Retina (tissue), 1 donor: ENCODE measurements at regions not wholly inside any gene's neighbourhood (a gene's known extent, or its start where the extent isn't known, plus 50 kb on each side); places are given as distances from the start of the nearest gene placed in this dataset.
A peak's percentile ranks its signal among the peaks of the same experiment; 100 is the strongest.

Experiments used
- DNase-seq: peaks from one replicate; pipeline ENCODE4 v3.0.0-alpha.2; 2016

DNA sequence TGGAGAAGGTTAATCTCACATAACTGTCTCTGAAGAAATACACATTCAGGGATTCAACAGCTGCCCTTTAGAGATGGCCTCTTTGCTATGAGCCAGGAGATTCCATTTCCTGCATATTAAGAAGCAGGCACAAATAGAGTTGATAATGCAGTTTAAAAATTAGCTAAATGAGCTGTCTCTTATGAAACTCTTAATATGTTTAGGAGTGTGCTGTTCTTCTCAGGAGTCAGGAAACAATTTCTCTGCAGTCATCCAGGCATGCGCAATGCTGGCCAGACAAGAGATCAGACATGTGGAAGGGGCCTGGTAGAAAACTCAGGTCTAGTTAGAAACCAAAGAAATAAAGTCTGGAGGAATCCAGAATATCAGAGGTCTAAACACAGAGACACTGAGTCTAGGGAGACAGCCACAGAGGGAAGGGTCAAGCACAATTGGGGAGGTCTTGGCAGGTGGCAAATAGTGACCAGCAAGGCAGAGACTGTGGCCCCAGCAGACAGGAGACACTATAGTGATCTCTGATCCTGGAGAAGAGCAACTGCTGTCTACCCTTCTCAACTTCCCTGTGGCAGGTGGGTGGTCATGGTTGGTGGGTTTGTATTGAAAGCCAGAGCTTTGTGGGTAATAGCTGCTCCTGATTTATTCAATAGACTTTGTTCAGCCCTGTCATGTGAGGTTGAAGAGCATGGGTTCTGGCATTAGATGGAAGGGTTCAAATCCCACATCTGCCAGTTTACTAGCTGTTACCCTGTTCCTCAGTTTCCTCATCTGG, 185.8 kb upstream of the RMST start:
- DNase-seq, result no peak

DNA sequence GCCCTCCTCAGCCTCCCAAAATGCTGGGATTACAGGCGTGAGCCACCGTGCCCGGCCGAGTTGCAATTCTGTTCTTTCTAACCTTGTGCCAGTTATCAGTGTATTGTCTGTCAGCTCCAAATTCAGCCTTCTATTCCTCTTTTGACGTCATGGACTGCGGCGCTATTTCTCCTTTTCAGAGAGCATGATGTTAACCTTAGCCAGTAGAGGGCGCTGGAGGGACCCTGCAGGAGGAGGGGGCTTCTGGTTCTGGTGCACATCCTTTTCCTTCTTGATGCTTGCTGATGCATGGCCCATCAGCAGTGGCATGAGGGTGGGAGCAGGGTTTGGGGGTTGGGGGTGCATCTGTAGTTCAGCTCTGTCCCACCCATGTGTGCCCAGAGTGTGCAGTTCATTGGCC, 179.3 kb upstream of the RMST start:
- DNase-seq, result no peak

DNA sequence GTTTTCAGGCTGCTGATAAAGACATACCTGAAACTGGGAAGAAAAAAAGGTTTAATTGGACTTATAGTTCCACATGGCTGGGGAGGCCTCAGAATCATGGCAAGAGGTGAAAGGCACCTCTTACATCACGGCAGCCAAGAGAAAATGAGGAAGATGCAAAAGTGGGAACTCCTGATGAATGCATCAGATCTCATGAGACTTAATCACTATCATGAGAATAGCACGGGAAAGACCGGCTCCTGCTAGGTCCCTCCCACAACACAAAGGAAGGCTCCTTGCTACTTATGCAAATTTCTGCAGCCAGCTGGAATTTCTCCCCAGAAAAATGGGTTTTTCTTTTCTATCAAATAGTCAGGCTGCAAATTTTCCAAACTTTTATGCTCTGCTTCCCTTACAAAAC, 174.1 kb upstream of the RMST start:
- DNase-seq, result no peak

DNA sequence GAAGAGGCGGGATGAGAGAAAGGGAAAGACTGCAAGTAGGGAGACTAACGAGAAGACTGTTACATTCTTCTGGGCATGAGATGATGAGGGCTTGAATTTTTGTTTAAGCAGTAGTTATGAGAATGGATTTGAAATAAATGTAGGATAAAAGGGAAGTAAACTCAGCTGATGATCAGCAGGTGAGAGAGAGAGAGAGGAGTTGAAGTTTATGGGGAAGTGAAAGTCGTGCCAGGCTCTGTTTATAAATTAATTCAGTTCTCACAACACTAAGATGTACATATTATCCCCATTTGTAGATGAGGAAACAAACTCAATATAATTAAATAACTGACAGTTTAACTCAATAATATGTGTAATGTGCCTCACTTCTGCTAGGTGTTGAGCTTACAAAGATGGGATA, 170.0 kb upstream of the RMST start:
- DNase-seq, result no peak

DNA sequence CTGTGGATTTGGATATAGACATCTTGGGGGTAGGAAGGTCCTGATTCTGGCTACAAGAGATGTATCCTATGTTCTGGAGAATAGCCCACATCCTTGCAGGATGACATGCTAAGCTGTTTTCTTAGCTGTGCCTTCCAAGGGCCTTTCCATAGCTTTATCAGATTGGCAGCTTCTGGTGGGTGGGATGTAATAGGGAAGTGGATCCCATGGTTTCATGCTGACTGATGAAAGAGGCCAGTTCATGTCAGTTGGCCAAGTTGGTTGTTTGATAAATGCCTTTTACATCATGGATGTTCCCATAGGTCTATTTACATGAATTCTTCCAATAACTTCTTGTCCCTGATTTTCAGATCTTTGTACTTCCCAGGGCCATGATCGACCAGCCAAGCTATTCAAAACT, 169.1 kb upstream of the RMST start:
- no peak for DNase-seq

DNA sequence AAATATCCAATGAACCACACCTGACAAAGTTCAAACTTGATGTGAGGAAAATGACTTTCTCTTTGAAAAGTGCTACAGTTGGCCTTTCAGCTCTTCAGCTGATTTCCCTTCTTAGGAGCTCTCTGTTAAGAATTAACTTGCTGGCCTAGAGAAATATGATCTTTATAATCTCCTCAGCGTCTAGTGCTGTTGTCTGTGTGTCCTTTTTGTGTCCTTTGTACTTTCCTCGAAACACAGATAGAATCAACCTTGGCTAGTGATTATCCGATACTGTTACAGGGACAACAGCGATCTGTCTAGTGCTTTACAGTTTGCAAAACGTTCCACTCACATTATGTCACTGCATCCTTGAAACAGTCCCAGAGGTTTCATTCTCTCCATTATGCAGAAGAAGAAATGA, 162.8 kb upstream of the RMST start:
- no peak for DNase-seq

DNA sequence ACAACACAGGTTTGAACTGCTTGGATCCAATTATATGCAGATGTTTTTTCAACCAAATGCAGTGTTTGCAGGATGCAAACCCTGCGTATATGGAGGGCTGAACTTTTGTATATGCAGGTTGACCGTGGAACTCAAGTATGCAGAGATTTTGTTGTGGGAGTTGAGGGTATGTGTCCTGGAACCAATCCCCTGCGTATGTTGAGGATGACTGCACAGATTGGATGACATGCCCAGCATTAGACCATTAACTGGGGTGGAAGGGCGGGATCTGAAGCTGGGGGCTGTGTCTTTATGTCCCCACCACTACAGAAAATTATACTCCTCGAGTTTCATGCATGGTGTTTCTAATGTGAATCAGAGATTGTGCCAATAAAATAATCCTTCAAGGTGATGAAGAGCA, 162.2 kb upstream of the RMST start:
- no peak for DNase-seq

DNA sequence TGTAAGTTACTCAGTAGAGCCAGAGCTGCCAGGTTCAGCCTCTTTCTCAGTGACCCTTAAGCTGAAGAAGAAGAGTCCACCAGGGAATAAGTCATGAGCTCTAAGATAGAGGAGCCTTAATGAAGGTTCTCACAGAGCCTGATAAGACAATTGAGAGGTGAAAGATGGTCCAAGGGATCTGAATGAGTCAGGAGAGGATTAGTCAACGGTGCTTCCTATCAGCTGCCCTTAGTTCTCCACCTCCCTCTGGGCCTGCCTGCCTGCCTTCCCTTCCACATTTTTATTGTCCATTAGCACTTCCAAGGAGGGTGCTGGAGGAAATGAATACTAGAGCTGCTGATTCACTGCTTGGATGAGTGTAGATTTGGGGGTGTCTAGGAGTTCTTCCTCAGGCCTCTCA, 161.7 kb upstream of the RMST start:
- no peak for DNase-seq

DNA sequence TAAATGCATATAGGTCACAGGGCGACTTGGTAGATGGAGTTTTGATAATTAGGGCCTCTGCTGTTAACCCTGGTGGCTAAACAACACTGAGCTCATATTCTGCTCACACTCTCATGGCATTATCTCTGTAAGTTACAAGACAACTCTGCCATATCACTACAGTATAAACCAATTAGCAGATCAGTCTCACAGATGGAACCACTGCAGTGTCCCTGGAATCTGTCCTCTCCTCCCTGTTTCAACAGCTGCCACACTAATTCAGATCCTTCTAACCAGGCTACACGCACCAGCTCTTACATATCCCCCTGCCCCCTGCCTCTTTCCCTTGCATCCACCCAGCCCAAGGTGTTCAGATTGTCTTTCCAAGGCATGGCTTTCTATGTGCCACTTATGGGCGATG, 161.0 kb upstream of the RMST start:
- DNase-seq, result no peak

DNA sequence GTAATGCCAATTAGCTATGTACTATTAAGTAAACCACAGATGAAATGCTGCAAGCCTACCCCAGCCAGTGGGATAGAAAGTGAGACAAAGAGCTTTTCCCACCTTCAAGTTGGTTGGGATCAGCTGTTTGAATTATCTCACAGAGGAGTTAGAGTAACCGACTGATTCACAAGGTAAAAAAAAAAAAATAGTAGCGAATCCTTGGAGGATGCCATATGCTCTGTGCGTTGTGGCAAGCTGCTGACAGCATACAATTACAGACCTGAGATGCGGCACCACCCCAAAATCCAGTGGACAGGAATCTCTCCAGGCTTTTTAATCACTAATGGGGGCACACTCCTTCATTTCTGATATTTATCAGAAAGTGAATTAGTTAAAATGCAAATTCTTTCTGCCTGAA, 157.0 kb upstream of the RMST start:
- DNase-seq, result no peak

DNA sequence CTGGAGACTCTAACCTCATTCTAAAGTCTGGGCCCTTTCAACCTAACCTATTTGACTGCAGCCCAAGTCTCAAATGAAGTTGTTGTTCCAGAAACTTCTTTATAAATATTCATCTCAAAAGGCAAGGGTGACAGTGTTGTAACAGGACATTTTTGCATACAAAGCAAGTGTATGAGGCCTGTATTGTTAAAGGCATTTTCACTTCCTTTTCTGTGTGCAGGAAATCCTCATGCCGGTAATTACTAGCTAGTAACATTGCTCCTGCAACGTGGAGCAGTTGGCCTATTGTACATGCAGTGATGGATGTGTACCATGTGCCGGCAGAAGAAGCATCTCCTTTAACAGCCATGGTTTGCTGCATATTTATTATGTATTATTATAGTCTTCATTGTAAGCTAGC, 156.5 kb upstream of the RMST start:
- DNase-seq, result no peak

DNA sequence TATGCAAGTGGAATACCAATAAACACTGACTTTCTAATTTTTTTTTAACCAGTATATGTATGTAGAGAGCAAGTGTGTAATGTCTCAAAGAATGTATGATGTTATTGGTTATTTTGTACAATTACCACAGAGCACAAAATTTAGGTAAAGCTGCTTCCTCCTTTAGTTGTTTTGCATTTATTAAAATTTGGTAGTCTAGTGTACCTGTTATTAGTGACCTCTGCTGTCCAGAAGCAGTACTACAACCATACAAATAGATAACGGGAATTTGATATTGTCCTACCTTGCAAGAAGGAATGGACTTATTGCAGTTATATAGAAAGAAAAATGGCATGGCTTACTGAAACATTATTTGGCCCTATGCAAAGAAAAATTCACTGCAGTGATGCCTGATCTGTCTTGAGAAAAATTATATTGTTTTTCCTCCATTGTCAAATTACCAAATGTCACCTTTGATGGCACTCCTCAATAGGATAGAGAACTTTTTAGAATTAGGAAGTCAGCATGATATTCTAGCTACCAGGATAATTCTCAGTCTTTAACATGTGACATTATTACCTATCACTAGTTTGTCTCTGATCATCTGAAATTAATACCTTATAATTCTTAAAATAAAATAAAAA, 153.9 kb upstream of the RMST start:
- no peak for DNase-seq

DNA sequence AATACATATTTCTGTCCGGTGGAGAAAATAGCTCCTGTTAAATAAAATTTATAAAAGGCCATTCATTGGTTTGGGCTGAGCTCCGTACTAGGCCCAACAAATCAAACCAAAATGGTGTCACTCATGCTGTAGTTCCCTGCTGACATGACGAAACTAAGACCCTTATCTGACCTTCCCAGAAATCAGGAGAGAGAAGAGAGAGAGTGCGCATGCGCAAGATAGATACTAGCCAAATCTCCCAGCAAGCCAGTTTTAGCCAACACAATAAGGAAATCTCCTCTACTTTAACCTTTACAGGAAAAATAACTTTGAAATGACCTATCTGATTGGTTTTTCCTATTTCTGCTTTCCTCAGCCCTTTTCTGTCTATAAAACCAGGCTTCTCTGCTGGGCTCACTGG, 152.7 kb upstream of the RMST start:
- DNase-seq, result no peak

DNA sequence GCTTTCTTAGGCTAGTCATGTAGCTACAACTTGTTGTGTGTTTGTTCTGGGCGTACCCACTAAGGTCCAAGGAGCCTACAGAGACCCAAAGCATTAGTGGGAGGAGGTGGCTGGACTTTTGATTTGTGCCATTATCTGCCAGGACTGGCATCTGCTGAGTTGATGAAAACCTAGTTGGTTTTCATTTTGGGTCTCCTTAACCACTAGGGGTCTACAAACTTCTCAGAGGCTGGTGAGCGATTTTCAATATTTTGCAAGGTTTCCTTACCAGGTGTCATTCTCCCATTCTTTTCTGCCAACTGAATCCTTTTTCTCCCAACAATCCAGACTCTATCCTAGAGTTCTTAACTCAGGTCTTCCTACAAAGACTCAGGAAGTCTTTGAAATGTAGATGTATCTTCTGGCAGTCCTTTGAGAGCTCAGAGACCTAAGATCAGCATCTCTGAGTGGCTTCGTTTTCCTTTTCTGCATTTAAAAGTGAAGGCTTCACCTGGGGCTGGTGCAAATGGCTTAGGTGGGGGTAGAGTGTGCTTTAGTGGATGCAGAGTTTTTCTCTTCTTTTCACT, 150.0 kb upstream of the RMST start:
- no peak for DNase-seq

DNA sequence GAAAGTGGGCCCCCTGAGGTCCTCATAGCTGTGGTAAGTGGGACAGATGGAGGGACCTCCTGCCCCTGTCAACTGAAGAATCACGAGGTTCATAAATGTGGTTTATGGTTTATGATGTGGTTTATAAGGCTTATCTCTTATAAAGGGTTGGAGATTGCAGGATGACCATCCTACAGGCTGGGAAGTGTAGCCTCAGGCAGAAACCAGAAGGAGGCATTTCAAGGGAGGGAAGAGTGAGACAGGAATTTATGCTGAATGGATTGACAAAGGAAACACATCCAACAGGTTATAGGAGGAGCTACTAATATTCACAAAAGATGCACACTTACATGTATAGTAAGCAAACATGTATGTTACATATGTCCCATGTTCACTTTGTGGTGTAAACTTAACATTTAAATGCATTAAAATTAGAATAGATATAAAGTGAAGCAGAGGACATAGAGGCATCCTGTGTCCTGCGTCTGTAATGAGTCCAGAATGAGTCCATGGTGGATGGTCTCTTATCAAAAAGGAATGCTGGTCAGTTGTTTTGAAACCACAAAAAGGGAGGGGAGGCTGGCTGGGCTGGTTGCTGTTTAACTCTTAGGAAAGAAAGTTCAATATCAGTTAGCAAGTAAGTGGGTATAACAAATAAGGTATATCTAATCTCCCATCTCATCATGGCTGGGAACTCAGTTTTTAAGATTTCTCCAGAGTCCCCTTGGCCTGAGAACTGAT, 149.0 kb upstream of the RMST start:
- DNase-seq, result no peak

DNA sequence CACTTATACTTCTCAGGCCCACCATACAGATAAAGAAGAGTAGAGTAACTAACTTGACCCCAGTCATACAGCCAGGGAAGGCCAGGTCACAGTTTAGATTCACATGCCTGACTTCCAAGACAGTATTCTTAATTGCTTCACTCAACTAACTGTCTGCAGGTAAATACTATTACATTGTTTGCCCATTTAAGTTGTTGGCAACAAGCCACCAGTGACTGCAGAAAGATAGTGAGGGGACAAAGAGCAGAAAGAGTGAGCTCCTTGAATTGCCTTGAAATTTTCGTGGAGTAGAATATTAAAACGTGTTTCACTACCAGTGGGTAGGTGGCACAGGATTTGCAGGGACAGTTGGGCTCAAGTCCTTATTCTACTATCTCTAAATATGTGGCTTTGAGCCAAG, 146.3 kb upstream of the RMST start:
- no peak for DNase-seq

DNA sequence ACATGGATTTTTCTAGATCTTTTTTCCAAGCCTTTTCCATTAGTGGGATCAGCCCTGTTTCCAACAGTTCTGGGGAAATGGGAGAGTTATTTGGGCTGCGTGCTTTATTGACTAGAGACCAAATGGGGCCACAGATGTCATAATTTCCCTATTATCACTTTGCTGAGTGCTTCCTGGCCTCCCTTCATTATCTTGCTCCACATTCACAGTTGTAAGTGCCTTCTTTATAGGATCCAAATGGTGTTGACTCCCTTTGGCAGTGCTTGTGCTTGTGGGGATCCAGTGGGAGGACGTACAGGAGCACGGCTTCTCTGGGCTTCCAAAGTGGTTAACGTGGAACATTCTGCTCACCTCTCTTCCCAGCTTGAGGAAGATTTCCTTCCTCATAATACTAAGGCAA, 141.0 kb upstream of the RMST start:
- no peak for DNase-seq

DNA sequence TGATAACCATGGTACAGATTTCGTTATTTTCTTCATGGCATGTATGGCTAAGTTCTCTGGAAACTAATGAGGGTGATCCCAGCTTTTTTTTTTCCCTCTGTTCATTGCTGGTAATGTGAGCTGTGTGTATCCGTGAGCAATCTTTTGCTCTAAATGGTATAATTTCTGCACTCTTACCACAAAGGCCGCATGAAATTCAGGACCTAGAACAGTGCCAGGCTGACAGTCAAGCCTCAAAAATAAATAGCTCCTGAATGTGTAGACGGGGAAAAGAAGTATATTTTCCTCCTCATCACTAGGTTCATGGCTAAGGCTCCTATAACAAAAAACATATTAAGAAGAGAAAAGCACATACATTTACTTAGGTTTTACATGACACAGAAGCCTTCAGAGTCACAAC, 140.2 kb upstream of the RMST start:
- no peak for DNase-seq

DNA sequence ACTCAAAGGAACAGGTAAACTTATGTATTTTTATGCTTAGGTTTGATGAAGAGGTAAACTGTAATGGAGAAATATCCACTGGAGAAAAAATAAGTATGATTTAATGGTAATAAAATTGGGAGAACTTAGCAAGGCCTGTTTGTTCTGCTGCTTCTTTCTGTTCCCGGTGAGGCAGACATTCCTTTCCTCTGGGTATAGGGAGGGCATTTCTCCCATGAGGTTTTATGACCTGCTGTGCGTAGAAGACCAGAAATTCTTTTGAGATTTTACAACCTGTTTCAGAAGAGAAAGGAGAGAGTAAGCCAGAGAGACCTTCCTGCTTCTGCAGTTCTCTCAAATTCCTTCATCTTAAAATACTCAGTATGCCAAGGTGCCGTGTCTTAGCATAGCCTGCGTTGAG, 139.4 kb upstream of the RMST start:
- no peak for DNase-seq

DNA sequence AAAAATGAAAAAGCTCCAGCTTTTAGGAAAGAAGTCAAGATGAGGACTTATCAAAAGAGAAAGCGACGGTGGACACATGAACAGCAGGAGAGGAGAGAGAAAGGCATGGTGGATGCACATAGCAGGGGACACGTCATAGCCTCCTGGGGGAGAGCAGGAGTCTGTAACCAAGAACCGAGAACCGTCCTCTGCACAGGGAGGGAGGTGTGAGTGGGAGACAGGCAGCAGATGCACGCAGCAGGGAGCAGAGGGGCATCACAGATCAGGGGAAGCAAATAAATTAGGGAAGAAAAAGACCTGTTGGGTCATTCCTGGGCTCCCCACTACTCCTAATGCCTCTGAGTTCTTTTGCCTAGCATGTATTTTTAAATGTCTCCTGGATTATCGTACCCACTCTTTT, 138.1 kb upstream of the RMST start:
- DNase-seq, result no peak

DNA sequence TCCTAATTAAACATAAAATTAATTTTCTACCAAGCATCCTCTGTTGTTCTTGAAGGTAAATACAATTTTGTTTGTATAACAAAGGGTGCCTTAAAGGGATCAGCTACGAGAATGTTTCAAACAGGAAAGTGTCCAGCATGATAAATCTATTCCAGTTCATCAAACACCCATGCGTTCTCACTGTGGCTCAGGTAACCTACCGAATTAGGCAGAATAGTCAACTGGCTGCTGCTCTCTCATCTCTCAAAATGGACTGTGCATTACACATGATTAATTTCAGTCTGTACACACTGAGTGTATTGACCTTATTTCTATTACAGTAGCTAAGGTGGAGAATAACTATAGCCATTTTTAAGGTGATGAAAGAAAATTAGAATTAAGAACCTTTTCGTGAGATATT, 127.5 kb upstream of the RMST start:
- DNase-seq, result no peak

DNA sequence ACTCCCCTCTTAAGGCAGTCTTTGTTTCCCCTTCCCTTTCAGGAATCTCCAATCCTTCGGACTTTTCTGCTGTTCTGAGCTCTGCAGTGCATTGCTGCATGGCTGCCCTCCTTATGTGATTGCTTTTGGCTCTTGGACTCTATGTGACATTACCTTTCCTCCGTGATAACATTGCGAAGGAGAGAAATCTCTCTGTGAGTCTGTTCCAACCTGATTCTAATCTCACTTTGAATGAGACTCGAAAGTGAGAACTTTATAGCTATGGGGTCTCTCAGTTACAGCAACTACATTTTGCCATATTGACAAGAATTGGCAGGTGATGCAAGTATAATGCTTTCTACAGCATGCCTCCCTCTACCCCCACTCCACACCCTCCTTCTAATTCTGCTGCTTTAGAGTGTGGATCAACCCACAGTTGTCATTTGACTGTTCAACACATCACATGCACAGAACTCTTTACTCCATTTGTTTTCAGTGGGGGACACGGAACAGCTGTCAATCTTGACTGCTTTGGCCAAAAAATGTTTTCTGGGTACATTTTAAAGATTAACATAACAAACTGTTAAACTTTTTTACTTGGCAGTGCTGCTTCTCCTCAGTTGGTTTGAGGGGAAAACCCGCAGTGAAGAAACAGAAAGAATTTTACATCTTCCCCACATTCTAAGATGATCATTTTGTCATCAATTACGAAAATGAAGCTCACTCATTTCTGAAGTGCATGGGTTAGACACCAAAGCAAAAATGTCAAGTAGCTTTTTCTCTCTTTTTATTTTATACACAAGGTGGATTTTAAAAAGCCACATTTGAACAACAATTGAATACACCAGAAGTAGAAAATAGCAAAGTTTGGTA, 125.5 kb upstream of the RMST start:
- DNase-seq, result peak; percentile 36

DNA sequence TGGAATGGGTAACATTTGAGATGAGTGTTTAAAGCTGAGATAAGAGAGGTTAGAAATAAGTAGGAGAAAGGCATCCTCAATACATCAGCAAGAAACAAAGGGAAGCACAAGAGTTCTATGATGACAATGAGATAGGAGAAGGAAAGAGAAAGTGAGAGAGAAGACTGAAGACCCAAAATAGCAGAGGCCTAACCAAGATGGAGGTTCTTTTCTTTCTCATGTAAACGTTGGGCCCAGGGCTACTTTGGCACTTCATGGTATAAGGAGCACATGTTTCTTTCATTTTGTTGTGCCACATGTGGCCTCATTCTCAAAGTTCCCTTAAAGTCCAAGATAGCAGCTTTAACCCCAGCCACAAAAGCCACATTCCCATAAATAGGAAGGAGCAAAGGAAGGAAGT, 120.5 kb upstream of the RMST start:
- no peak for DNase-seq
